ENCODE measurements at regions not wholly inside any gene's neighbourhood (a gene's known extent, or its start where the extent isn't known, plus 50 kb on each side); places are given as distances from the start of the nearest gene placed in this dataset.
A peak's percentile ranks its signal among the peaks of the same experiment; 100 is the strongest.

- peak; percentile 69 for TF ChIP-seq CTCF (IDR thresholded peaks at IDR 0.05)
These were observed 1167.6 kb downstream of the JRKL start for GRCh38 chr11:97557399-97557798.

- no peak for TF ChIP-seq CTCF (IDR thresholded peaks at IDR 0.05)
These were observed 1178.0 kb downstream of the JRKL start for GRCh38 chr11:97567801-97568200.

GRCh38 chr11:97570636-97571035 is 1180.8 kb downstream of the JRKL start:
- TF ChIP-seq CTCF (IDR thresholded peaks at IDR 0.05): no peak

GRCh38 chr11:97574976-97575665 is 1185.3 kb downstream of the JRKL start:
- TF ChIP-seq CTCF (IDR thresholded peaks at IDR 0.05): no peak

- TF ChIP-seq CTCF (IDR thresholded peaks at IDR 0.05): no peak
These were observed 1217.6 kb downstream of the JRKL start for GRCh38 chr11:97607291-97608000.

- TF ChIP-seq CTCF (IDR thresholded peaks at IDR 0.05): no peak; the same call in 1 of the 2 replicates
These were observed 1220.2 kb downstream of the JRKL start for GRCh38 chr11:97610000-97610399.

- no peak for TF ChIP-seq CTCF (IDR thresholded peaks at IDR 0.05)
These were observed 1221.0 kb downstream of the JRKL start for GRCh38 chr11:97610854-97611253.
